Adrenal gland (tissue), 9 donors: ENCODE measurements at regions not wholly inside any gene's neighbourhood (a gene's known extent, or its start where the extent isn't known, plus 50 kb on each side); places are given as distances from the start of the nearest gene placed in this dataset.

ENCODE experiments used
- DNase-seq, 7 donors: peaks; one replicate each; pipeline ENCODE4 v3.0.0-alpha.2; 2019 to 2020
- H3K27ac ChIP-seq, 5 donors: fragments of 200-600 bp; sonication (generic) in 4 of 5; 1 replicate in 3 of 5; 2 replicates in 2 of 5; pipeline versions ENCODE4 v1.5.1 to v1.8.0; 2016 to 2020; ENCODE audit warnings: mild to moderate bottlenecking in 1 of 5
- H3K27me3 ChIP-seq: fragments of 200-600 bp; 2 replicates; pipeline ENCODE4 v1.8.0; 2021
- H3K36me3 ChIP-seq, 2 donors: fragments of 200-600 bp; replicated peaks in 1 of 2; 1 replicate in 1 of 2; 2 replicates in 1 of 2; pipeline versions ENCODE4 v1.5.1 to v1.8.0; 2018 to 2022
- H3K4me1 ChIP-seq, 2 donors: fragments of 200-600 bp; replicated peaks in 1 of 2; 1 replicate in 1 of 2; 2 replicates in 1 of 2; pipeline versions ENCODE4 v1.5.1 to v1.8.0; 2018 to 2021
- H3K4me3 ChIP-seq, 4 donors: fragments of 200-600 bp; sonication (generic) in 3 of 4; one replicate each; pipeline ENCODE4 v1.5.1; 2016 to 2018
- H3K9me3 ChIP-seq, 3 donors: fragments of 200-600 bp; sonication (generic) in 1 of 3; replicated peaks in 1 of 3; 1 replicate in 2 of 3; 2 replicates in 1 of 3; pipeline versions ENCODE4 v1.5.1 to v1.8.0; 2016 to 2021
- POLR2A ChIP-seq, 2 donors: fragments of 450-650 bp; IDR thresholded peaks; one replicate each; pipeline ENCODE4 v1.6.1; 2017; ENCODE audit warnings: antibody characterized with exemption in 2 of 2, mild to moderate bottlenecking in 2 of 2, moderate library complexity in 1 of 2
- WGBS, 4 donors: extraction: QIAGEN DNeasy Blood & Tissue Kit in 2 of 4; methylation state at CpG; one replicate each; pipeline versions ENCODE4 v1.1.5 to v1.1.7; 2013 to 2017; 5-methylcytosine and 5-hydroxymethylcytosine counted together
- intact Hi-C, 2 donors: fragments of 100-400 bp; cut with DNase I; formaldehyde crosslinking; loops; one replicate each; pipeline versions ENCODE4 v1.14.1 to v1.15.0; 2022 to 2023
- TF ChIP-seq, protein P1 (sequence below), 6 experiments: fragments of 450-650 bp in 4 of 6; fragments of 200-600 bp in 2 of 6; sonication (generic) in 1 of 6; IDR thresholded peaks; 1 replicate in 5 of 6; 2 replicates in 1 of 6; pipeline versions ENCODE4 v1.5.1 to v1.8.0; 2016 to 2021; ENCODE audit warnings: antibody characterized with exemption in 6 of 6, mild to moderate bottlenecking in 2 of 6, moderate library complexity in 1 of 6
- donor health status: healthy with polysubstance abuse.
- donor health status: Bipolar disorder and iron deficiency.
- donor health status: DM: yes; HTN: yes; CAD: no.
- donor health status: DM: no; HTN: no; CAD: no.
- donor health status: DM: no; HTN: no; CAD: no.

DNA sequence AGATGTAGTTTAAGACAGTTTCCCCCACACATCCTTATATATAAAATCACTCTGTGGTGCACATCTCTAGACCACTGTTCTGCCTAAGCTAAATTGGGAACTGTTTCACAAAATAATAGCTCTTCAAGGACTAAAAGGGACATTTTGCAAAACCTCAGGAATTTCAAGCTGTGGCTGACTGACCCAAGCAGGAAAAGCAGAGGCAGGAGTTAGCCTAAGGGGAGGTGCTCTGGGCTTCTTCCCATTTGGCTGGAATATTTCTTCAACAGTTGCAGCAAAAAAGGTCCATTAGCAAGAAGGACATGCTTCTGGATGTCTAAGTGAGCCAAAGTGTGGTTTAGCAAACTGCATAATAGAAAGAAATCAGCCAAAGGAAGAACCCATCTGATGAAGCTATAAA is 551.2 kb upstream of the ANKRD30A start:
- Histone ChIP-seq H3K27me3 (no peaks in the 10 kb centered on the region), H3K27ac (no peak overlapping the region), H3K4me3 (no peak overlapping the region), H3K9me3 (no peaks in the 10 kb centered on the region), H3K4me1 (no peaks in the 10 kb centered on the region), H3K36me3 (no peaks in the 10 kb centered on the region)
- intact Hi-C loops, result no loop called here
- TF ChIP-seq POLR2A (IDR thresholded peaks at IDR 0.05), result no peak
- TF ChIP-seq, protein P1, sequence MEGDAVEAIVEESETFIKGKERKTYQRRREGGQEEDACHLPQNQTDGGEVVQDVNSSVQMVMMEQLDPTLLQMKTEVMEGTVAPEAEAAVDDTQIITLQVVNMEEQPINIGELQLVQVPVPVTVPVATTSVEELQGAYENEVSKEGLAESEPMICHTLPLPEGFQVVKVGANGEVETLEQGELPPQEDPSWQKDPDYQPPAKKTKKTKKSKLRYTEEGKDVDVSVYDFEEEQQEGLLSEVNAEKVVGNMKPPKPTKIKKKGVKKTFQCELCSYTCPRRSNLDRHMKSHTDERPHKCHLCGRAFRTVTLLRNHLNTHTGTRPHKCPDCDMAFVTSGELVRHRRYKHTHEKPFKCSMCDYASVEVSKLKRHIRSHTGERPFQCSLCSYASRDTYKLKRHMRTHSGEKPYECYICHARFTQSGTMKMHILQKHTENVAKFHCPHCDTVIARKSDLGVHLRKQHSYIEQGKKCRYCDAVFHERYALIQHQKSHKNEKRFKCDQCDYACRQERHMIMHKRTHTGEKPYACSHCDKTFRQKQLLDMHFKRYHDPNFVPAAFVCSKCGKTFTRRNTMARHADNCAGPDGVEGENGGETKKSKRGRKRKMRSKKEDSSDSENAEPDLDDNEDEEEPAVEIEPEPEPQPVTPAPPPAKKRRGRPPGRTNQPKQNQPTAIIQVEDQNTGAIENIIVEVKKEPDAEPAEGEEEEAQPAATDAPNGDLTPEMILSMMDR (IDR thresholded peaks at IDR 0.05), result no peak
- DNase-seq, result no peak

DNA sequence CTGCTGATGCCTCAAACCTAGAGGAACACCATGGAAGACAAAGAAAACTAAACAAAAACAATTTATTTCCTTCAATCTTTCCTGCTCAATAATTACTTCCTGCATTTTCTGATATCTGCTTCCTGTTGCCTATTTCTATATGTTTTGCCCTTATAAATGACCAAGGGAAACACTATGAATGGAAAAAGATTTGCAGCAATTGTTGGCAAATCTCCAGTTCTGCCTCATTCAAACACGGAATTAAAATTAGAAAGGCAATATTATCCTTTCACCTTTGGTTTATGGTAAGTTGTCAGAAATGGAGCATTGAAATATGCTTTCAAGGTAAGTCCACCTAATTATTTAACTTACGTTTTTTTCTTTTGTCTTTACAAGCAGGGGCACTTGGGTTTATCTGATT is 552.2 kb upstream of the ANKRD30A start:
- Histone ChIP-seq H3K4me1 (no peaks in the 10 kb centered on the region), H3K27me3 (no peaks in the 10 kb centered on the region), H3K36me3 (no peaks in the 10 kb centered on the region), H3K4me3 (no peak overlapping the region), H3K9me3 (no peaks in the 10 kb centered on the region), H3K27ac (no peak overlapping the region)
- TF ChIP-seq, protein P1 (IDR thresholded peaks at IDR 0.05), result no peak
- no peak for TF ChIP-seq POLR2A (IDR thresholded peaks at IDR 0.05)
- WGBS, 4 donors, result 40 to 47% (median 44%) methylated on average over 2 of the region's 2 CpGs
- DNase-seq, result no peak
- intact Hi-C loops, result no loop called here

GRCh38 chr10:36564433-36564832 is 561.0 kb upstream of the ANKRD30A start:
- no peak overlapping the region for H3K27ac ChIP-seq
- no peaks in the 10 kb centered on the region for H3K27me3 ChIP-seq
- H3K36me3 ChIP-seq, result no peaks in the 10 kb centered on the region
- no peak for DNase-seq
- WGBS, 4 donors, result 62 to 69% (median 63%) methylated on average over 4 of the region's 4 CpGs
- no peak overlapping the region for H3K4me3 ChIP-seq
- H3K9me3 ChIP-seq, result no peaks in the 10 kb centered on the region
- intact Hi-C loops, result no loop called here
- TF ChIP-seq POLR2A (IDR thresholded peaks at IDR 0.05), result no peak
- no peaks in the 10 kb centered on the region for H3K4me1 ChIP-seq

- TF ChIP-seq, protein P1 (IDR thresholded peaks at IDR 0.05), result no peak
- TF ChIP-seq POLR2A (IDR thresholded peaks at IDR 0.05), result no peak
- WGBS, 4 donors, result 56 to 61% (median 59%) methylated on average over 8 of the region's 8 CpGs
- Histone ChIP-seq H3K27me3 (no peaks in the 10 kb centered on the region), H3K27ac (no peak overlapping the region), H3K36me3 (no peaks in the 10 kb centered on the region), H3K9me3 (no peaks in the 10 kb centered on the region), H3K4me1 (no peaks in the 10 kb centered on the region), H3K4me3 (no peak overlapping the region)
- DNase-seq, result no peak
- intact Hi-C loops, result no loop called here
Observed at GRCh38 chr10:36559412-36560400, 565.7 kb upstream of the ANKRD30A start.

- H3K9me3 ChIP-seq, result no peaks in the 10 kb centered on the region
- no peaks in the 10 kb centered on the region for H3K27me3 ChIP-seq
- H3K4me1 ChIP-seq, result no peaks in the 10 kb centered on the region
- no peak overlapping the region for H3K4me3 ChIP-seq
- H3K27ac ChIP-seq, result no peak overlapping the region
- no peak for DNase-seq
- 26 to 41% (median 31%) methylated on average over 2 of the region's 2 CpGs for WGBS, 4 donors
- TF ChIP-seq, protein P1 (IDR thresholded peaks at IDR 0.05), result no peak
- TF ChIP-seq POLR2A (IDR thresholded peaks at IDR 0.05), result no peak
- intact Hi-C loops, result no loop called here
- H3K36me3 ChIP-seq, result no peaks in the 10 kb centered on the region
Observed at GRCh38 chr10:36556468-36556867, 568.9 kb upstream of the ANKRD30A start.
